Epithelial cell of proximal tubule (primary cell): ENCODE measurements at regions not wholly inside any gene's neighbourhood (a gene's known extent, or its start where the extent isn't known, plus 50 kb on each side); places are given as distances from the start of the nearest gene placed in this dataset.
"Not testable (repeated sequence)": the region's sequence is repeated elsewhere in the genome, so short reads cannot be mapped to it uniquely, and the experiment has no call there.

Source experiments
- DNase-seq: peaks from one replicate; pipeline ENCODE4 v3.0.0-alpha.2; 2011; ENCODE audit warnings: low read depth
- H3K4me3 ChIP-seq: 2 replicates; pipeline ENCODE4 v1.5.1; 2011; ENCODE audit warnings: low read depth, mild to moderate bottlenecking, low read length
- TF ChIP-seq, protein P1 (sequence below): conservative IDR thresholded peaks from 2 replicates; pipeline ENCODE4 v1.5.1; 2012; ENCODE audit warnings: low read depth, mild to moderate bottlenecking, low read length

DNA sequence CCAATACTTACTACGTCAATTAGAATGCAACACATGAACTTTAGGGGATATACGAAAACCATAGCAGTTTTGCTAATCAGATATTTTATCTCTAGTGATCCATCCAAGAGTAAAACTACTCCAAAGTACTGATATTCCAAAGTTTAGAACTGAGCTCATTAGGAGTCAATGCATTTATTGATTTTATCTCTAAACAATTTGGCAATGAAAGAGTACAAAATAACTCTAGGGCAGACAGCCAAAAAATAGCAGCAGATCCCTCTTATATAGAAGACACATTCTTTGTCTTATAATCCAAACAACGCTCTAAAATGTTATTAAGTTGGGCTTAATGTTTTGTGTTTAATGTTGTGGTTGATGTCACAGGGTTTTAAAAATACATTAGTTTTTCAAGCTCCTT, 923.9 kb upstream of the MAN1A1 start:
- DNase-seq: no peak
- TF ChIP-seq, protein P1, sequence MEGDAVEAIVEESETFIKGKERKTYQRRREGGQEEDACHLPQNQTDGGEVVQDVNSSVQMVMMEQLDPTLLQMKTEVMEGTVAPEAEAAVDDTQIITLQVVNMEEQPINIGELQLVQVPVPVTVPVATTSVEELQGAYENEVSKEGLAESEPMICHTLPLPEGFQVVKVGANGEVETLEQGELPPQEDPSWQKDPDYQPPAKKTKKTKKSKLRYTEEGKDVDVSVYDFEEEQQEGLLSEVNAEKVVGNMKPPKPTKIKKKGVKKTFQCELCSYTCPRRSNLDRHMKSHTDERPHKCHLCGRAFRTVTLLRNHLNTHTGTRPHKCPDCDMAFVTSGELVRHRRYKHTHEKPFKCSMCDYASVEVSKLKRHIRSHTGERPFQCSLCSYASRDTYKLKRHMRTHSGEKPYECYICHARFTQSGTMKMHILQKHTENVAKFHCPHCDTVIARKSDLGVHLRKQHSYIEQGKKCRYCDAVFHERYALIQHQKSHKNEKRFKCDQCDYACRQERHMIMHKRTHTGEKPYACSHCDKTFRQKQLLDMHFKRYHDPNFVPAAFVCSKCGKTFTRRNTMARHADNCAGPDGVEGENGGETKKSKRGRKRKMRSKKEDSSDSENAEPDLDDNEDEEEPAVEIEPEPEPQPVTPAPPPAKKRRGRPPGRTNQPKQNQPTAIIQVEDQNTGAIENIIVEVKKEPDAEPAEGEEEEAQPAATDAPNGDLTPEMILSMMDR: no peak
- H3K4me3 ChIP-seq: no peak overlapping the region

DNA sequence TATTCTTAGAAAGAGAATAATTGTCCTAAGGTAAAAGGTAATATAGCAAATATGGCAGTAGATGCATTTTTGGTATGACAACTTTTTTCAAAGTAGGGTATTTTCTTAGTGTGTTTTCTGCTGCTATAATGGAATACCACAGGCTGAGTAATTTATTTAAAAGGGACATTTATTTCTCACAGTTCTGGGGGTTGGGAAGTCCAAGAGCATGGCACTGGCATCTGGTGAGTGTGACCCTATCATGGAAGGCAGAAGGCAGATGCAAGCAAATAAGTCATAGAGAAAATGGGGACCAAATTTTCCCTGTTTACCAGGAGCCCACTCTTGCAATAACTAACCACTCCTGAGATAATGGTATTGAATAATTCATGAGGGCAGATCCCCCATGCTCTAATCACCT, 922.5 kb upstream of the MAN1A1 start:
- TF ChIP-seq, protein P1: no peak
- H3K4me3 ChIP-seq: no peak overlapping the region
- no peak for DNase-seq

DNA sequence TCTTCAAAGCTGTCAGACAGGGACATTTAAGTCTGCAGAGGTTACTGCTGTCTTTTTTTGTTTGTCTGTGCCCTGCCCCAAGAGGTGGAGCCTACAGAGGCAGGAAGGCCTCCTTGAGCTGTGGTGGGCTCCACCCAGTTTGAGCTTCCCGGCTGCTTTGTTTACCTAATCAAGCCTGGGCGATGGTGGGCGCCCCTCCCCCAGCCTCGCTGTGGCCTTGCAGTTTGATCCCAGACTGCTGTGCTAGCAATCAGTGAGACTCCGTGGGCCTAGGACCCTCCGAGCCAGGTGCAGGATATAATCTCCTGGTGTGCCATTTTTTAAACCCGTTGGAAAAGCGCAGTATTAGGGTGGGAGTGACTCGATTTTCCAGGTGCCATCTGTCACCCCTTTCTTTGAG, 918.7 kb upstream of the MAN1A1 start:
- DNase-seq, H3K4me3 ChIP-seq: not testable (repeated sequence)

DNA sequence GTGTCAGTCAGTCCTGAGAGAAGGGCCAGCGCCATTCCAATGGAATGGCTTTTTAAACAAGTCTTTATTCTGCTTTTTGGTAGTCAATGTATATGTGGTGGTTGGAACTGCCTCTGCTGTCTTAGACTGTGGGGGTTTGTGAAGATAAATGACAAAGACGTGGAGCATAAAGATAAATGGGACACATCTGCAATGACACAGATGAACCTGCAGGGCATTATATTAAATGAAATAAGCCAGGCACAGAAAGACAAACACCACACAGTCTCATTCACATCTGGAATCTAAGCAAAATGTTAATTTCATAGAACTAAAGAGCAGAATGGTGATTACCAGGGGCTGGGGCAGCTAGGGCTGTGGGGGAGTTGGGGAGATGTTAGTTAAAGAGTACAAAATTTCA, 912.8 kb upstream of the MAN1A1 start:
- DNase-seq: no peak
- no peak overlapping the region for H3K4me3 ChIP-seq
- TF ChIP-seq, protein P1: no peak

DNA sequence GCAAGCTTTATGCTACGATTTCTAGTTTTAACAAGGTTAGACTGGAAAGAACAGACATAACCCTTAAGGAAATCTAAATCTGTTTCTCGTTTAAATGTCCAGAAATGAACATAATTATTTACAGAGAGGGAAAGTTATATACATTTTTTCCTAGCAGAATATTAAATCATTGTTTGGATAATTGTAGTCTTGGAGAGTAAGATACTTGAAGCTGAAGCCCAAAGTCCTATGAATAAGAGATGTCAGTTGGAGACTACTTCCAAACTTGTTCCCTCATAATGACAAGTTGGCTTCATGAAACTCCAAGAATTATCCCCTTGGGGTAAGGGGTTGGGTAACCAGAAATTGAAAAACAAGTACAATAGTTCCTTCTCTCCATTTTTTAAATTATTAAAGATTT, 911.1 kb upstream of the MAN1A1 start:
- H3K4me3 ChIP-seq: no peak overlapping the region
- TF ChIP-seq, protein P1: no peak
- DNase-seq: no peak

DNA sequence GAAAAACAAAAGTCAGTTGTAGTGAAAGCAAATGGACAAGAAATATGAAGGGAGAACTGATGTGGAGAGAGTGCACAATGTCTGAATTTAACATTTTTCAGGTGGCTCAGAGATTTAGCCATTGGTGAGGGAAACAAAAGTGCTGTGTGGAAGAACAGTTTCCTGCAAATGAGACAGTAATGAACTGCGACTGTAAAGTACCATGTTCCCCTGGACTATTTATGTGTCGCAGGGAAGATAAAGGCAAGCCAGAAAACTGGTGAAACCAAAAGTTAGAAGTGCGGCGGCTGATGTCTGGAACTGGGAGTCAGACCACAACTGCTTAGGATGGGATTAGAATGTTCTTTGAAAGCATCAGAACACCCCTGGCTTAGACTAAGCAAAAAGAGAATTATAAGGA, 905.1 kb upstream of the MAN1A1 start:
- H3K4me3 ChIP-seq: no peak overlapping the region
- DNase-seq: no peak
- TF ChIP-seq, protein P1: no peak

DNA sequence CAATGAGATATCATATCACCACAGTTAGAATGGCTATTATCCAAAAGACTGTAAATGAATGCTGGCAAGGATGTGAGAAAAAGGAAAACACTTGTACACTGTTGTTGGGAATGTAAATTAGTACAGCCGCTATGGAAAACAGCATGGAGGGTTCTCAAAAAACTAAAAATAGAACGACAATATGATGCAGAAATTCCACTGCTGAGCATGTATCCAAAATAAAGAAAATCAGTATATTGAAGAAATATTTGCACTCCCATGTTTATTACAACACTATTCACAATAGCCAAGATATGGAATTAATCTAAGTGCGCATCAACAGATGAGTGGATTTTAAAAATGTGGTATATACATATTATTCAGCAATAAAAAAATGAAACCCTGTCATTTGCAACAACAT, 898.9 kb upstream of the MAN1A1 start:
- TF ChIP-seq, protein P1: no peak
- no peak for DNase-seq
- H3K4me3 ChIP-seq: no peak overlapping the region

DNA sequence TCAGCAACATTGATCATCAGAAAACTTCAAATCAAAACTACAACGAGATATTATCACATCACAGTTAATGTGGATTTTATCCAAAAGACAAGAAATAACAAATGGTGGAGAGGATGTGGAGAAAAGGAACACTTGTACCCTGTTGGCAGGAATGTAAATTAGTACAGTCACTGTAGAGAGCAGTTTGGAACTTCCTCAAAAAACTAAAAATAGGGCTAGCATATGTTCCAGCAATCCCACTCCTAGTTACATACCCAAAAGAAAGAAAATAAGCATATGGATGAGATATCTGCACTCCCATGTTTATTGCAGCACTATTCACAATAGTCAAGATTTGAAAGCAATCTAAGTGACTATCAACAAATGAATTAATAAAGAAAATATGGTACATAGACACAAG, 887.7 kb upstream of the MAN1A1 start:
- TF ChIP-seq, protein P1: no peak
- no peak overlapping the region for H3K4me3 ChIP-seq
- DNase-seq: no peak
